ENCODE measurements at regions not wholly inside any gene's neighbourhood (a gene's known extent, or its start where the extent isn't known, plus 50 kb on each side); places are given as distances from the start of the nearest gene placed in this dataset.
"Not testable (repeated sequence)": the region's sequence is repeated elsewhere in the genome, so short reads cannot be mapped to it uniquely, and the experiment has no call there.

DNA sequence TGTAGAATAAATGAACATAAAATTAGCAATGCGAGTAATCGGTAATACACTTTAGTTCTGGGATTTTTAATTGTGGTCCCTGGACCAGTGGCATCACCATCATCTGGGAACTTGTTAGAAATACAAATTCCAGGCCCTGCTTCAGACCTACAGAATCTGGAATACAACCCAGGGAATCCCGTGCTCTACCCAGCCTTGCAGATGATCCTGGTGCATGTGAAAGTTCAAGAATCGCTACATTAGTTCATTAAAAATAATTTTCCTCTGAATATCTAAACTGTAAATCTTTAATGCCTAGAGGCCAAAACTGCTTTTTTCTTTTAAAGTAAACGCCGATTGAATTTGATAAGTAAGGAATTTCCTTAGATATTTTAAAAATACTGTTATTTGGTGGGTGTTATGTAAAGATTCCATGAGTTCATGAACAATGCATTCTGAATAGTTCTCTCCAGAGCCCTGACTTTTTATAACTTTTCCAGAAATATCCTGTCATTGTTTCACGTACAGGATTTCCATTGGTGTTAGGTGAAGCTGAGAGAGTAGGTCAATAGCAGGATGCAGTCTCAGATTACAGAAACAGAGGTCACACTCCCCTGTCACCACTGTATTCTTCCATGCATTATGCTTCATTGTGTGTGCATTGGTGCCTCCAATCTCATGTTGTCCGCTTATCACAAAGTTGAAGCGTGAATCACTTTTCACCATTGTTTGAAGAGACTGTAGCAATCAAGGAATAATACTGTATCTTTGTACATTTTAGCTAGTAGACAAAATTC lies 596.5 kb upstream of the KLF12 start:
- Histone ChIP-seq H2AFZ (ENCODE audit: insufficient read depth, low read depth, low read length, poor library complexity, severe bottlenecking) (no peak overlapping the region), H3K4me2 (replicated peaks; ENCODE audit: extremely low read depth, low read length, poor library complexity, severe bottlenecking) (no peak overlapping the region), H3K4me3 (replicated peaks in 1 of 3; ENCODE audit: low read depth in 2 of 3, low read length in 3 of 3) (no peak overlapping the region), H3K27me3 (ENCODE audit: control insufficient read depth in 2 of 2, insufficient read depth in 2 of 2, low read length in 2 of 2) (no peaks in the 10 kb centered on the region), H3K9ac (ENCODE audit: insufficient read depth, low read length, poor library complexity, severe bottlenecking) (no peak overlapping the region), H3K27ac (ENCODE audit: low read depth in 1 of 2, low read length in 2 of 2) (no peak overlapping the region), H4K20me1 (ENCODE audit: insufficient read depth, low read length) (no peaks in the 10 kb centered on the region), H3K4me1 (ENCODE audit: control insufficient read depth in 1 of 2, insufficient read depth in 2 of 2, low read length in 2 of 2) (no peaks in the 10 kb centered on the region), H3K36me3 (replicated peaks in 1 of 2; ENCODE audit: control insufficient read depth in 1 of 2, insufficient read depth in 2 of 2, low read length in 2 of 2) (no peaks in the 10 kb centered on the region), H3K79me2 (ENCODE audit: insufficient read depth, low read length) (no peaks in the 10 kb centered on the region), H3K9me3 (replicated peaks in 1 of 2; ENCODE audit: control insufficient read depth in 1 of 2, insufficient read depth in 1 of 2, low read length in 2 of 2) (peaks cover 5 to 17% of the 10 kb centered on the region in 2 donors)
- TF ChIP-seq, protein P1, sequence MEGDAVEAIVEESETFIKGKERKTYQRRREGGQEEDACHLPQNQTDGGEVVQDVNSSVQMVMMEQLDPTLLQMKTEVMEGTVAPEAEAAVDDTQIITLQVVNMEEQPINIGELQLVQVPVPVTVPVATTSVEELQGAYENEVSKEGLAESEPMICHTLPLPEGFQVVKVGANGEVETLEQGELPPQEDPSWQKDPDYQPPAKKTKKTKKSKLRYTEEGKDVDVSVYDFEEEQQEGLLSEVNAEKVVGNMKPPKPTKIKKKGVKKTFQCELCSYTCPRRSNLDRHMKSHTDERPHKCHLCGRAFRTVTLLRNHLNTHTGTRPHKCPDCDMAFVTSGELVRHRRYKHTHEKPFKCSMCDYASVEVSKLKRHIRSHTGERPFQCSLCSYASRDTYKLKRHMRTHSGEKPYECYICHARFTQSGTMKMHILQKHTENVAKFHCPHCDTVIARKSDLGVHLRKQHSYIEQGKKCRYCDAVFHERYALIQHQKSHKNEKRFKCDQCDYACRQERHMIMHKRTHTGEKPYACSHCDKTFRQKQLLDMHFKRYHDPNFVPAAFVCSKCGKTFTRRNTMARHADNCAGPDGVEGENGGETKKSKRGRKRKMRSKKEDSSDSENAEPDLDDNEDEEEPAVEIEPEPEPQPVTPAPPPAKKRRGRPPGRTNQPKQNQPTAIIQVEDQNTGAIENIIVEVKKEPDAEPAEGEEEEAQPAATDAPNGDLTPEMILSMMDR (IDR thresholded peaks at IDR 0.05), result no peak
- no peak for DNase-seq
- no peaks in the 10 kb centered on the region for H3K4me1 Mint-ChIP-seq
- H3K36me3 Mint-ChIP-seq, result no peaks in the 10 kb centered on the region
- no CpG with 5 or more reads among the region's 9 CpGs for WGBS (ENCODE audit: insufficient coverage)
- peaks cover 3 to 16% (median 9%) of the 10 kb centered on the region in 7 donors for H3K9me3 Mint-ChIP-seq
- peaks cover 0 to 2% (median 0%) of the 10 kb centered on the region in 3 donors for H3K27me3 Mint-ChIP-seq (ENCODE audit: low read depth in 3 of 3)
- no peak overlapping the region for H3K4me3 Mint-ChIP-seq
- intact Hi-C loops (cut with micrococcal nuclease), result no loop called here
- H3K27ac Mint-ChIP-seq, result no peak overlapping the region

GRCh38 chr13:74726206-74726605 lies 592.0 kb upstream of the KLF12 start:
- H3K4me2 ChIP-seq (replicated peaks; ENCODE audit: extremely low read depth, low read length, poor library complexity, severe bottlenecking), result no peak overlapping the region
- no peak overlapping the region for H3K4me3 Mint-ChIP-seq
- no peaks in the 10 kb centered on the region for H3K36me3 ChIP-seq (replicated peaks in 1 of 2; ENCODE audit: control insufficient read depth in 1 of 2, insufficient read depth in 2 of 2, low read length in 2 of 2)
- no peak overlapping the region for H3K27ac Mint-ChIP-seq
- WGBS (ENCODE audit: insufficient coverage), result 100% methylated on average over 1 of the region's 1 CpG
- no peak overlapping the region for H2AFZ ChIP-seq (ENCODE audit: insufficient read depth, low read depth, low read length, poor library complexity, severe bottlenecking)
- H3K9me3 ChIP-seq (replicated peaks in 1 of 2; ENCODE audit: control insufficient read depth in 1 of 2, insufficient read depth in 1 of 2, low read length in 2 of 2), result peaks cover 11 to 12% of the 10 kb centered on the region in 2 donors
- no peaks in the 10 kb centered on the region for H3K4me1 Mint-ChIP-seq
- intact Hi-C loops (cut with micrococcal nuclease), result no loop called here
- H3K79me2 ChIP-seq (ENCODE audit: insufficient read depth, low read length), result no peaks in the 10 kb centered on the region
- no peak overlapping the region for H3K27ac ChIP-seq (ENCODE audit: low read depth in 1 of 2, low read length in 2 of 2)
- TF ChIP-seq, protein P1 (IDR thresholded peaks at IDR 0.05), result no peak
- H4K20me1 ChIP-seq (ENCODE audit: insufficient read depth, low read length), result no peaks in the 10 kb centered on the region
- no peak for DNase-seq
- no peaks in the 10 kb centered on the region for H3K27me3 ChIP-seq (ENCODE audit: control insufficient read depth in 2 of 2, insufficient read depth in 2 of 2, low read length in 2 of 2)
- H3K36me3 Mint-ChIP-seq, result no peaks in the 10 kb centered on the region
- no peak overlapping the region for H3K9ac ChIP-seq (ENCODE audit: insufficient read depth, low read length, poor library complexity, severe bottlenecking)
- no peak overlapping the region for H3K4me3 ChIP-seq (replicated peaks in 1 of 3; ENCODE audit: low read depth in 2 of 3, low read length in 3 of 3)
- peaks cover 4 to 16% (median 9%) of the 10 kb centered on the region in 7 donors for H3K9me3 Mint-ChIP-seq
- H3K4me1 ChIP-seq (ENCODE audit: control insufficient read depth in 1 of 2, insufficient read depth in 2 of 2, low read length in 2 of 2), result no peaks in the 10 kb centered on the region
- peaks cover 0 to 2% (median 0%) of the 10 kb centered on the region in 3 donors for H3K27me3 Mint-ChIP-seq (ENCODE audit: low read depth in 3 of 3)

DNA sequence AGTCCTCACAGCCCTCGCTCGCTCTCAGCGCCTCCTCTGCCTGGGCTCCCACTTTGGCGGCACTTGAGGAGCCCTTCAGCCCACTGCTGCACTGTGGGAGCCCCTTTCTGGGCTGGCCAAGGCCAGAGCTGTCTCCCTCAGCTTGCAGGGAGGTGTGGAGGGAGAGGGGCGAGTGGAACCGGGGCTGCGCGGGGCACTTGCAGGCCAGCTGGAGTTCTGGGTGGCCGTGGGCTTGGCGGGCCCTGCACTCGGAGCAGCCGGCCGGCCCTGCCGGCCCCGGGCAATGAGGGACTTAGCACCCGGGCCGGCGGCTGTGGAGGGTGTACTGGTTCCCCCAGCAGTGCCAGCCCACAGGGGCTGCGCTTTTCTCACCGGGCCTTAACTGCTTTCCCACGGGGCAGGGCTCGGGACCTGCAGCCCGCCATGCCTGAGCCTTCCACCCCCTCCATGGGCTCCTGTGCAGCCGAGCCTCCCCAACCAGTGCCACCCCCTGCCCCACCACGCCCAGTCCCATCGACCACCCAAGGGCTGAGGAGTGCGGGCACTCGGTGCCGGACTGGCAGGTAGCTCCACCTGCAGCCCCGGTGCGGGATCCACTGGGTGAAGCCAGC lies 584.1 kb upstream of the KLF12 start:
- H3K4me1 ChIP-seq (ENCODE audit: control insufficient read depth in 1 of 2, insufficient read depth in 2 of 2, low read length in 2 of 2); DNase-seq; H4K20me1 ChIP-seq (ENCODE audit: insufficient read depth, low read length); H3K27ac ChIP-seq (ENCODE audit: low read depth in 1 of 2, low read length in 2 of 2); H3K4me1 Mint-ChIP-seq; H3K9ac ChIP-seq (ENCODE audit: insufficient read depth, low read length, poor library complexity, severe bottlenecking); H3K27me3 ChIP-seq (ENCODE audit: control insufficient read depth in 2 of 2, insufficient read depth in 2 of 2, low read length in 2 of 2); H2AFZ ChIP-seq (ENCODE audit: insufficient read depth, low read depth, low read length, poor library complexity, severe bottlenecking); H3K27ac Mint-ChIP-seq; H3K79me2 ChIP-seq (ENCODE audit: insufficient read depth, low read length); H3K36me3 Mint-ChIP-seq; H3K4me2 ChIP-seq (replicated peaks; ENCODE audit: extremely low read depth, low read length, poor library complexity, severe bottlenecking); H3K4me3 Mint-ChIP-seq; H3K4me3 ChIP-seq (replicated peaks in 1 of 3; ENCODE audit: low read depth in 2 of 3, low read length in 3 of 3); H3K36me3 ChIP-seq (replicated peaks in 1 of 2; ENCODE audit: control insufficient read depth in 1 of 2, insufficient read depth in 2 of 2, low read length in 2 of 2); H3K27me3 Mint-ChIP-seq (ENCODE audit: low read depth in 3 of 3); intact Hi-C loops (cut with micrococcal nuclease): not testable (repeated sequence)
- peaks cover 8 to 15% of the 10 kb centered on the region in 2 donors for H3K9me3 ChIP-seq (replicated peaks in 1 of 2; ENCODE audit: control insufficient read depth in 1 of 2, insufficient read depth in 1 of 2, low read length in 2 of 2)
- H3K9me3 Mint-ChIP-seq, result peaks cover 4 to 30% (median 20%) of the 10 kb centered on the region in 7 donors
- WGBS (ENCODE audit: insufficient coverage), result 85% methylated on average over 8 of the region's 31 CpGs

All from CD14-positive monocyte (primary cell).